HepG2 (cell line): ENCODE measurements at regions not wholly inside any gene's neighbourhood (a gene's known extent, or its start where the extent isn't known, plus 50 kb on each side); places are given as distances from the start of the nearest gene placed in this dataset.

ENCODE experiments used
- ATAC-seq: fragments of 200-7000 bp; cut with Tn5 transposase; 3 replicates; pipeline ENCODE4 v1.9.1; 2020; ENCODE audit warnings: mild to moderate bottlenecking, moderate library complexity
- BruUV-seq: library from RNA; stranded (reverse); fragments of 400-500 nt; replicated peaks from 2 replicates; lab custom pipeline; 2021; lab: Mats Ljungman, UMichigan
- CTCF ChIA-PET: fragments of 300-600 bp; formaldehyde crosslinking; extraction: SDS; loops from one replicate; lab custom pipeline; 2021; ENCODE audit warnings: low total read pairs, inconsistent platforms, low intra/inter-chr PET ratio; lab: Yijun Ruan, JAX
- POLR2A ChIA-PET: fragments of 350-600 bp; sonication (Branson Sonifier 250); formaldehyde crosslinking; loops from one replicate; lab custom pipeline; 2020; ENCODE audit warnings: antibody characterized with exemption, inconsistent platforms; lab: Yijun Ruan, JAX
- DNase-seq: peaks from one replicate; pipeline ENCODE4 v3.0.0-alpha.2; 2015; ENCODE audit warnings: low spot score
- FAIRE-seq: peaks from 3 replicates; lab custom pipeline; 2011; peaks lifted over from hg19 to GRCh38; lab: Jason Lieb, UNC
- H2AFZ ChIP-seq: one replicate; pipeline ENCODE4 v1.6.1; 2011; ENCODE audit warnings: low read length, inconsistent platforms
- H3K27ac ChIP-seq: fragments of 300-600 bp; 3 replicates; pipeline ENCODE4 v1.8.0; 2011; ENCODE audit warnings: mixed run types, mild to moderate bottlenecking, mixed read lengths, low read length, inconsistent platforms; ENCODE audit not compliant: insufficient read depth; ENCODE audit errors: extremely low read length
- H3K27me3 ChIP-seq, 2 experiments: fragments of 200-600 bp in 1 of 2; 2 replicates in 1 of 2; 3 replicates in 1 of 2; pipeline versions ENCODE4 v1.6.0 to v1.8.0; 2011; ENCODE audit warnings: low read length in 2 of 2, mild to moderate bottlenecking in 2 of 2, moderate library complexity in 2 of 2, inconsistent platforms in 1 of 2; ENCODE audit not compliant: insufficient read depth in 2 of 2, control insufficient read depth in 1 of 2
- H3K36me3 ChIP-seq, 2 experiments: fragments of 200-600 bp in 1 of 2; replicated peaks in 1 of 2; 2 replicates in 1 of 2; 3 replicates in 1 of 2; pipeline versions ENCODE4 v1.5.1 to v1.8.0; 2011; ENCODE audit warnings: low read length in 2 of 2, inconsistent platforms in 1 of 2; ENCODE audit not compliant: insufficient read depth in 2 of 2, control insufficient read depth in 1 of 2
- H3K4me1 ChIP-seq: 2 replicates; pipeline ENCODE4 v1.5.1; 2012; ENCODE audit warnings: low read length, inconsistent platforms; ENCODE audit not compliant: insufficient read depth
- H3K4me2 ChIP-seq: 2 replicates; pipeline ENCODE4 v1.6.0; 2011; ENCODE audit warnings: low read depth, low read length, inconsistent platforms
- H3K4me3 ChIP-seq, 3 experiments: fragments of 200-600 bp in 1 of 3; sonication (generic), shearing (Covaris generic) in 1 of 3; replicated peaks in 1 of 3; 2 replicates each; pipeline ENCODE4 v1.5.1; 2011 to 2016; ENCODE audit warnings: low read length in 3 of 3, inconsistent platforms in 2 of 3, low read depth in 2 of 3, mild to moderate bottlenecking in 2 of 3, control low read depth in 1 of 3, mixed read lengths in 1 of 3; ENCODE audit not compliant: insufficient read depth in 1 of 3
- H3K79me2 ChIP-seq: one replicate; pipeline ENCODE4 v1.6.1; 2011; ENCODE audit warnings: low read length, inconsistent platforms; ENCODE audit not compliant: insufficient read depth
- H3K9ac ChIP-seq: 2 replicates; pipeline ENCODE4 v1.6.0; 2011; ENCODE audit warnings: mild to moderate bottlenecking, low read depth, low read length, inconsistent platforms; ENCODE audit not compliant: insufficient read depth
- H3K9me3 ChIP-seq: 2 replicates; pipeline ENCODE4 v1.5.1; 2012; ENCODE audit warnings: mild to moderate bottlenecking, low read length
- H4K20me1 ChIP-seq: 2 replicates; pipeline ENCODE4 v1.6.0; 2011; ENCODE audit warnings: inconsistent platforms, mild to moderate bottlenecking, low read length, moderate library complexity; ENCODE audit not compliant: insufficient read depth
- CBX1 ChIP-seq: IDR thresholded peaks from one replicate; pipeline ENCODE4 v1.6.1; 2016; ENCODE audit warnings: antibody characterized with exemption, low read depth
- GABPA ChIP-seq, 2 experiments: IDR thresholded peaks; 2 replicates each; pipeline ENCODE4 v1.6.1; 2011 to 2016; ENCODE audit warnings: low read depth in 2 of 2, low read length in 1 of 2, missing biosample characterization in 1 of 2, missing genetic modification characterization in 1 of 2
- HNRNPK ChIP-seq: fragments of 200-400 bp; formaldehyde crosslinking; IDR thresholded peaks from 2 replicates; pipeline ENCODE4 v1.6.1; 2018; ENCODE audit warnings: low read length, low read depth, moderate library complexity, mild to moderate bottlenecking; ENCODE audit not compliant: poor library complexity, severe bottlenecking
- MYNN ChIP-seq: sonication (generic); formaldehyde crosslinking; IDR thresholded peaks from 2 replicates; pipeline ENCODE4 v1.4.0; 2020; ENCODE audit warnings: mild to moderate bottlenecking, low read depth, missing genetic modification reagents
- PITX1 ChIP-seq: sonication (generic); formaldehyde crosslinking; IDR thresholded peaks from 2 replicates; pipeline ENCODE4 v1.5.1; 2020; ENCODE audit warnings: mild to moderate bottlenecking, missing genetic modification reagents
- PRPF4 ChIP-seq: fragments of 200-400 bp; formaldehyde crosslinking; IDR thresholded peaks from 2 replicates; pipeline ENCODE4 v1.6.1; 2016; ENCODE audit warnings: low read length, low read depth; ENCODE audit not compliant: poor library complexity, severe bottlenecking
- YY1 ChIP-seq: IDR thresholded peaks from 2 replicates; pipeline ENCODE4 v1.6.1; 2011; ENCODE audit warnings: low read length, low read depth, moderate library complexity, mild to moderate bottlenecking; ENCODE audit not compliant: insufficient read depth, insufficient replicate concordance
- ZNF782 ChIP-seq: sonication (generic); formaldehyde crosslinking; IDR thresholded peaks from 2 replicates; pipeline ENCODE4 v1.4.0; 2020; ENCODE audit warnings: missing genetic modification reagents, mild to moderate bottlenecking, borderline replicate concordance
- ZSCAN12 ChIP-seq: sonication (generic); formaldehyde crosslinking; IDR thresholded peaks from 2 replicates; pipeline ENCODE4 v1.9.0; 2021; ENCODE audit warnings: mild to moderate bottlenecking, missing genetic modification reagents
- WGBS: methylation state at CpG from one replicate; pipeline ENCODE4 v1.1.6; 2017; ENCODE audit warnings: low lambda C conversion rate; 5-methylcytosine and 5-hydroxymethylcytosine counted together
- in situ Hi-C: cut with HindIII; loops from 2 replicates; pipeline ENCODE4 v1.10.0; 2017; ENCODE audit warnings: low pct_unique_long_range_greater_than_20kb; ENCODE audit not compliant: extremely low pct_ligation_motif_present
- intact Hi-C: fragments of 100-400 bp; cut with micrococcal nuclease; formaldehyde crosslinking; loops from one replicate; pipeline ENCODE4 v1.10.0; 2022; ENCODE audit not compliant: unreplicated experiment
- TF ChIP-seq, protein P1 (sequence below): IDR thresholded peaks from 2 replicates; pipeline ENCODE4 v1.6.1; 2016; ENCODE audit warnings: low read depth
- TF ChIP-seq, protein P2 (sequence below): sonication (generic); formaldehyde crosslinking; IDR thresholded peaks from 2 replicates; pipeline ENCODE4 v1.5.1; 2020; ENCODE audit warnings: mild to moderate bottlenecking, missing genetic modification reagents
- TF ChIP-seq, protein P3 (sequence below): sonication (generic); formaldehyde crosslinking; IDR thresholded peaks from 2 replicates; pipeline ENCODE4 v1.5.1; 2020; ENCODE audit warnings: missing genetic modification reagents, mild to moderate bottlenecking, borderline replicate concordance

DNA sequence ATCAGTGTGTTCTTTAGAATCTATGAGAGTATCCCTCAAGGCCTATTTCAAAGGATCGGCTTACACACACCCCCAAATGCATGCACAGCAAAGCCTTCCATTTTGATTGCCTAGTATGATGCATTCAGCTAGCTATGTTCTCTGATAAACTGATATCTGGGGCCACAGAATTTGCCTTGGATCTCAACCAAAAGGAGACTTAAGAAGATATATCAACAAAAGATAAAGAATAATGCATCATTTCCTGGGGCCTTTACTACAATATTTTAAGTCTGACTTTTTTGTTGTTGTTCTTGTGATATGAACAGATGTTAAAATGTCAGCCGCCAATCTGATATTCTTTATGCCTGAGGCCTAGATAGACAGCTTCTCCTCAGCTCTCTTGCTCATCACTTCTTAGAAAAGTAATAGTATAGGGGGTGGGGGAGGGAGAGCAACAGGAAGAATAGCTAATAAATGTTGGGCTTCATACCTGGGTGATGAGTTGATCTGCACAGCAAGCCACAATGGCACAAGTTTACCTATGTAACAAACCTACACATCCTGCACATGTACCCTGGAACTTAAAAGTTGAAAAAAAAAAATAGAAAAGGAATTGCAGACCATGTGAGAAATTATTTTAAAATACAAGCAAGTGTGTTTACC, 792.9 kb upstream of the GHITM start:
- BruUV-seq: no TSS peak
- no peak overlapping the region for H3K27ac ChIP-seq
- in situ Hi-C loops: no loop called here
- peaks cover 73% of the 10 kb centered on the region for H3K9me3 ChIP-seq
- POLR2A ChIA-PET: no interaction called here
- H3K9ac ChIP-seq: no peak overlapping the region
- no peak overlapping the region for H3K4me2 ChIP-seq
- H3K27me3 ChIP-seq: no peaks in the 10 kb centered on the region
- TF ChIP-seq ZSCAN12: no peak
- TF ChIP-seq PITX1 (CRISPR knock-in tag): no peak
- no peak for TF ChIP-seq YY1
- TF ChIP-seq, protein P1, sequence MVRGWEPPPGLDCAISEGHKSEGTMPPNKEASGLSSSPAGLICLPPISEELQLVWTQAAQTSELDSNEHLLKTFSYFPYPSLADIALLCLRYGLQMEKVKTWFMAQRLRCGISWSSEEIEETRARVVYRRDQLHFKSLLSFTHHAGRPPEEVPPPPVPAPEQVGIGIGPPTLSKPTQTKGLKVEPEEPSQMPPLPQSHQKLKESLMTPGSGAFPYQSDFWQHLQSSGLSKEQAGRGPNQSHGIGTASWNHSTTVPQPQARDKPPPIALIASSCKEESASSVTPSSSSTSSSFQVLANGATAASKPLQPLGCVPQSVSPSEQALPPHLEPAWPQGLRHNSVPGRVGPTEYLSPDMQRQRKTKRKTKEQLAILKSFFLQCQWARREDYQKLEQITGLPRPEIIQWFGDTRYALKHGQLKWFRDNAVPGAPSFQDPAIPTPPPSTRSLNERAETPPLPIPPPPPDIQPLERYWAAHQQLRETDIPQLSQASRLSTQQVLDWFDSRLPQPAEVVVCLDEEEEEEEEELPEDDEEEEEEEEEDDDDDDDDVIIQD (CRISPR knock-in tag): no peak
- TF ChIP-seq, protein P2, sequence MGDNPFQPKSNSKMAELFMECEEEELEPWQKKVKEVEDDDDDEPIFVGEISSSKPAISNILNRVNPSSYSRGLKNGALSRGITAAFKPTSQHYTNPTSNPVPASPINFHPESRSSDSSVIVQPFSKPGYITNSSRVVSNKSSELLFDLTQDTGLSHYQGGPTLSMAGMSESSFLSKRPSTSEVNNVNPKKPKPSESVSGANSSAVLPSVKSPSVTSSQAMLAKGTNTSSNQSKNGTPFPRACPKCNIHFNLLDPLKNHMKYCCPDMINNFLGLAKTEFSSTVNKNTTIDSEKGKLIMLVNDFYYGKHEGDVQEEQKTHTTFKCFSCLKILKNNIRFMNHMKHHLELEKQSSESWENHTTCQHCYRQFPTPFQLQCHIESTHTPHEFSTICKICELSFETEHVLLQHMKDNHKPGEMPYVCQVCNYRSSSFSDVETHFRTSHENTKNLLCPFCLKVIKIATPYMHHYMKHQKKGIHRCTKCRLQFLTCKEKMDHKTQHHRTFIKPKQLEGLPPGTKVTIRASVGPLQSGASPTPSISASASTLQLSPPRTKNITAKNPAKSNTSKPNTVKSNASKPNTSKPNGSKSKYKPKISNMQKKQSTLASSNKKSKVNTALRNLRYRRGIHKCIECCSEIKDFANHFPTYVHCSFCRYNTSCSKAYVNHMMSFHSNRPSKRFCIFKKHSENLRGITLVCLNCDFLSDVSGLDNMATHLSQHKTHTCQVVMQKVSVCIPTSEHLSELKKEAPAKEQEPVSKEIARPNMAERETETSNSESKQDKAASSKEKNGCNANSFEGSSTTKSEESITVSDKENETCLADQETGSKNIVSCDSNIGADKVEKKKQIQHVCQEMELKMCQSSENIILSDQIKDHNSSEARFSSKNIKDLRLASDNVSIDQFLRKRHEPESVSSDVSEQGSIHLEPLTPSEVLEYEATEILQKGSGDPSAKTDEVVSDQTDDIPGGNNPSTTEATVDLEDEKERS (CRISPR knock-in tag): no peak
- no peak for TF ChIP-seq ZNF782 (CRISPR knock-in tag)
- TF ChIP-seq CBX1: no peak
- TF ChIP-seq, protein P3, sequence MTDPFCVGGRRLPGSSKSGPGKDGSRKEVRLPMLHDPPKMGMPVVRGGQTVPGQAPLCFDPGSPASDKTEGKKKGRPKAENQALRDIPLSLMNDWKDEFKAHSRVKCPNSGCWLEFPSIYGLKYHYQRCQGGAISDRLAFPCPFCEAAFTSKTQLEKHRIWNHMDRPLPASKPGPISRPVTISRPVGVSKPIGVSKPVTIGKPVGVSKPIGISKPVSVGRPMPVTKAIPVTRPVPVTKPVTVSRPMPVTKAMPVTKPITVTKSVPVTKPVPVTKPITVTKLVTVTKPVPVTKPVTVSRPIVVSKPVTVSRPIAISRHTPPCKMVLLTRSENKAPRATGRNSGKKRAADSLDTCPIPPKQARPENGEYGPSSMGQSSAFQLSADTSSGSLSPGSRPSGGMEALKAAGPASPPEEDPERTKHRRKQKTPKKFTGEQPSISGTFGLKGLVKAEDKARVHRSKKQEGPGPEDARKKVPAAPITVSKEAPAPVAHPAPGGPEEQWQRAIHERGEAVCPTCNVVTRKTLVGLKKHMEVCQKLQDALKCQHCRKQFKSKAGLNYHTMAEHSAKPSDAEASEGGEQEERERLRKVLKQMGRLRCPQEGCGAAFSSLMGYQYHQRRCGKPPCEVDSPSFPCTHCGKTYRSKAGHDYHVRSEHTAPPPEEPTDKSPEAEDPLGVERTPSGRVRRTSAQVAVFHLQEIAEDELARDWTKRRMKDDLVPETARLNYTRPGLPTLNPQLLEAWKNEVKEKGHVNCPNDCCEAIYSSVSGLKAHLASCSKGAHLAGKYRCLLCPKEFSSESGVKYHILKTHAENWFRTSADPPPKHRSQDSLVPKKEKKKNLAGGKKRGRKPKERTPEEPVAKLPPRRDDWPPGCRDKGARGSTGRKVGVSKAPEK (CRISPR knock-in tag): no peak
- TF ChIP-seq PRPF4: no peak
- no peak for TF ChIP-seq HNRNPK
- TF ChIP-seq MYNN: no peak
- TF ChIP-seq GABPA (IDR thresholded peaks at IDR 0.05; ENCODE audit: low read depth, low read length): no peak
- no peak for TF ChIP-seq GABPA (CRISPR knock-in tag; IDR thresholded peaks at IDR 0.05; ENCODE audit: low read depth)
- no peak overlapping the region for H2AFZ ChIP-seq
- H3K4me3 ChIP-seq: no peak overlapping the region
- ATAC-seq (no peak), DNase-seq (no peak), FAIRE-seq (no peak)
- no peaks in the 10 kb centered on the region for H3K4me1 ChIP-seq
- H4K20me1 ChIP-seq: no peaks in the 10 kb centered on the region
- H3K79me2 ChIP-seq: no peaks in the 10 kb centered on the region
- CTCF ChIA-PET: no interaction called here
- intact Hi-C loops: no loop called here
- WGBS: 26% methylated on average over 2 of the region's 2 CpGs
- no peaks in the 10 kb centered on the region for H3K36me3 ChIP-seq
